T47D (cell line): ENCODE measurements at regions not wholly inside any gene's neighbourhood (a gene's known extent, or its start where the extent isn't known, plus 50 kb on each side); places are given as distances from the start of the nearest gene placed in this dataset.
"Not testable (repeated sequence)": the region's sequence is repeated elsewhere in the genome, so short reads cannot be mapped to it uniquely, and the experiment has no call there.

ENCODE experiments used
- DNase-seq, 2 experiments: peaks; one replicate each; pipeline versions ENCODE4 v3.0.0 to v3.0.0-alpha.2; 2011 to 2012; ENCODE audit warnings: low read depth in 1 of 2, low spot score in 1 of 2
- JUND ChIP-seq: IDR thresholded peaks from 2 replicates; pipeline ENCODE4 v1.6.1; 2012; ENCODE audit warnings: low read depth
- in situ Hi-C: cut with HindIII; loops from 2 replicates; pipeline ENCODE4 v1.10.0; 2016; ENCODE audit warnings: low sequenced_read_pairs, low pct_unique_long_range_greater_than_20kb

DNA sequence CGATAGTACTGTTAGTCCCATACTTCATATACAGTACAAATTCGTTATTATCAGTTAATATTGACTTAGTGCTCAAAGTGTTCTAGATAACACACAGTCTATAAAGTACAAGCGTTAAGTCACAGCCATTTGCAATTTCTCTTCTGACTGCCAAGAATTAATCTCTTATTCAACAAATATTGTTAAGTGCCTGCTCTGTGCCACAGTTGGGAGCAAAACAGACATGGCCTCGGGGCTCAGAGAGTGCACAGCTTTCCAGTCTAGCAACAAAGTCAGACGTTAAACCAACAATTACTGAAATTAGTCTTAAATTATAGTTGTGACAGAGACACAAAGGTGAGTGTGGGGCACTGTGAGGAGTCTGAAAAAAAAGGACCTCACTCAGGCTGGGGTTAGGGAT lies 113.0 kb upstream of the DPP6 start:
- TF ChIP-seq JUND, result no peak
- in situ Hi-C loops, result no loop called here
- DNase-seq, result no peak

DNA sequence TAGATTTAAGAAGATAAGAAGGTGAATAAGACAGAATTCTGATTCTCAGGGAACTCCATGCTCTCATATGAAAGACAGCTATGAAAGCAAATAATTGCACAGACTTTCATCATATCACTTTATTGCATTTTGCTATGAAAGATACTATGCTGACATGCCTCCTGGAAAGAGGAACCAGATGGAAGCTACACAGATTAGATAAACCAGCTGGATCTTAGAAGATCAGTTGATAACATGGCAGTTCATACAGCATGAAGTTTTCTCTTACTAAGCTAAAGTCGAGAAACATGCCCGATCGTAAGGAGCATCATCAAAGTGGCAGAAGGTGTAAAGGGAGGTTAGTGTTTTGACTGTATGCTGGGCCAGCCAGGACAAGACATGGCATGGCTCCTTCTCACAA lies 112.5 kb upstream of the DPP6 start:
- no peak for TF ChIP-seq JUND
- in situ Hi-C loops, result no loop called here

DNA sequence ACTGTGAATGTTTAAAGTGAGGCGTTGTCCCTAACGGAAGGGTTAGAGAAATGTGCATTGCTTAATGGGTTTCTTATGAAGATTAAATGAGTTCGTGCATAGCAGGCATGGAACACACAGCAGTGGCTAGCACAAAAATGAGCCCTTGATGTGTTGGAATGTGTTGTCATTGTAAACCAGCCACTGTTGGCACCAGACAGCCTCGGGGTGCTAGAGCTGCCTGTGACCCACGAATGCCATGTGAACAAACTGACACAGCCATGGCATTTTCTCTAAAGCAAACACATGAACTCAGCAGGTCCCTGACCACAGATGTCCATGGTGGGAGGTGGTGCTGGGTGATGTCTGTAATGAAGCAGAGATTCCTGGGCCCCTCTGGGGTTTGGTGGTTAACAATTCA lies 111.1 kb upstream of the DPP6 start:
- in situ Hi-C loops, result no loop called here
- DNase-seq, result no peak

More for the DNA sequence above, 112.5 kb upstream of the DPP6 start:
- DNase-seq, result no peak

DNA sequence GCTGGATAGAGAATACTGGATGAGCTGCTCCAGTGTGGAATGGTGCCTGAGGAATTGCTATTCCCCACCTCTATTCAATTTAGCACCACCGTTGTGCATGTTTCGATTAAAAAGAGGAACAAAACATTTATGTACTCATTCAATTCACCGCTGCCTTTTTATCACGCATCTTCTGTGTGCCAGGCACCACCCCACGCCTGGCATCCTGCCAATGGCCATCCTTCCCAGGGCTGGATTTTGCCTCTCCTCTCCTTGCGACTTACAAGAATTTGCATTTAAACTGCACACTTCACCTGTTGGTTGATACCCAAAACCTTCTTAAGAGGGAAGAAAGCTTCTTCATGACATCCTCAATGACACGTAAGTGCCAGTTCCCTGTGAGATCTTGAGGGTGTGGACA lies 110.2 kb upstream of the DPP6 start:
- no peak for TF ChIP-seq JUND
- in situ Hi-C loops, result no loop called here
- no peak for DNase-seq

More for the DNA sequence above, 111.1 kb upstream of the DPP6 start:
- TF ChIP-seq JUND, result no peak

DNA sequence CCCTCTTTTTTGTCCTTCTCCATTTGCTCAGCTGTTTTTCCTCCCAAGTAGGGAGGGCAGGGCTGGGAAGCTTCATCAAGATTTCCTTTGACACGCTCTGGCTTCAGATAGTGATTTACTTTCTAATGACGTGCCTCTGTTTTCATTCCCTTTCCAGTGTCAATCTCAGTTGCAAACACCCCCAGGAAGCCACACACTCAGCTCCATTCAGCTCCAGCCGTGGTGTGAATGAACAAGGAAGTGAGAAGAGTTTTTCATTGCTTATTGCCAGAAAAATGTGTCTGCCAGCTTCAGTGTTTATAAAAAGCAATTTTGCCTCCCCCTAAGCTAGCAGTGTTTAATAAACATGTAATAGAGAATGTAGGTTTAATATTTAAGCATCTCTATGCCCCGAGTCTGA lies 108.7 kb upstream of the DPP6 start:
- no peak for TF ChIP-seq JUND
- no peak for DNase-seq
- in situ Hi-C loops, result no loop called here

DNA sequence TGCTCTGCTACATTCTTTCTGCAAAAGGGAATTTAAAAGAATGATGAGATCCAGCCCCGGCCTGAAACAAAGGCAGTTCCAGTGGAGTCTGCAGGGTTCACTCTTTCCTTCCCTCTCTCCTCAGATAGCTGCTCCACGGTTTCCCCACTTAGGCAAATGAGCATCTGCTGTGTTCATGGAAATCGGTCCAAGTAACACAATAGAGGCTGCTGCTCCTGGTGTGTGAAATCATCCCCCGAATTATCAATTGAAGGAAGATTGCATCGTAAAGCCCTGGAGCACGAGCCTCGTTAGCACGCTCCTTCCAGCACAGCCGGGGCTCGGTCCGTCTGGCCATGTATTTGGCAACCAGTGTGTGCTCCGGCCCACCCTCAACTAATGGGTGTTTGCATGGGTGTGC lies 108.3 kb upstream of the DPP6 start:
- in situ Hi-C loops, result no loop called here

DNA sequence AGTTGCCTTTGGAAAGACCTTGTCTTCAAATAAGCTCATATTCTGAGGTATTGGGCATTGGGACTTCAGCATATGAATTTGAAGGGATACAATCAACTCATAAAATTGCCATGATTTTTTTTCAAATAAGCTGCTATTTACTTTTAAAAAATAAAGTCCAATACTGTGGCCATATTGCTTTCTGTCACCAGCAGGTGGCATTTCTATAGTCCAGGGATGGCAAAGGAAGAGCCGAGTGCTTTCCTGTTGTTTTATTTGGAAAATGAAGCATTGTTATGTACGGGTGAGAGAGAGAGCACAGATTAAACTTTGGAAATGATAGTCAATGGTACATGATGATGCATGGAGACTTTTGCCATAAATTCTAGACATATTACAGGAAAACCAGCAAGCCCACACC lies 104.1 kb upstream of the DPP6 start:
- no peak for DNase-seq
- no peak for TF ChIP-seq JUND
- in situ Hi-C loops, result no loop called here

More for the DNA sequence above, 108.3 kb upstream of the DPP6 start:
- TF ChIP-seq JUND, result no peak
- DNase-seq, result no peak

DNA sequence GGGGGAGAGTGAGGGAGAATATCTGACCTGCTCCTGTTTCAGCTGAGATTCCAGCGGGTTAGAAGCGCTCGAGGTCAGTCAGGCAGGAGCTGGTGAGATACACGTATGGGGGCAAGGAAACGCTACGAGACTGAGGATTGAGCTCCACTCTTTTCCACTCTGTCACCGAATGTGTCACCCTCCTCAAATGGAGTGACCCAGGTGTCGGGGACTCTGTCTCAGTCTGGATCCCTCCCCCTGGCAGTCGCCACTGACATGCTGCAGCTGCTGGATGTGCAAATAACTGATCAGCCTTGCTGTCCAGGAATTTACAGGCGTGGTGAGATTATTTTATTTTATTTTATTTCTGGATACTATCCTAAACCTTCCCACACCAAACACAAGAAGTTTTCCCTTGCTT lies 100.9 kb upstream of the DPP6 start:
- no peak for TF ChIP-seq JUND
- no peak for DNase-seq
- in situ Hi-C loops, result no loop called here

DNA sequence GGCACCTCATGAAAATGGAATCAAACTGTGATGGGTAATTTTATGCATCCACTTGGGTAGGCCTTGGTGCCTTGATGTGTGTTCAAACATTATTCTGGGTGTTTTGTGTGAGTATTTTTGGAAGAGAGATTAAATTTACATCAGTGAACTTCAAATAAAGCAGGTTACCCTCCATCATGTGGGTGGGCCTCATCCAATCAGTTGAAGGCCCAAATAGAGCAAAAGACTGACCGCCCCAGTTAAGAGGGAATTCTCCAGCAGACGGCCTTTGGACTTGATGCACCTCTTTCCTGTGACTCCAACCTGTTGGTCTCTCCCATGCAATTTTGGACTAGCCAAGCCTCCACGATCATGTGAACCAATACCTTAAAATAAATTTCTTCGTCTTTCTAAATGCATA lies 97.7 kb upstream of the DPP6 start:
- no peak for TF ChIP-seq JUND
- in situ Hi-C loops, result no loop called here
- DNase-seq, result no peak

DNA sequence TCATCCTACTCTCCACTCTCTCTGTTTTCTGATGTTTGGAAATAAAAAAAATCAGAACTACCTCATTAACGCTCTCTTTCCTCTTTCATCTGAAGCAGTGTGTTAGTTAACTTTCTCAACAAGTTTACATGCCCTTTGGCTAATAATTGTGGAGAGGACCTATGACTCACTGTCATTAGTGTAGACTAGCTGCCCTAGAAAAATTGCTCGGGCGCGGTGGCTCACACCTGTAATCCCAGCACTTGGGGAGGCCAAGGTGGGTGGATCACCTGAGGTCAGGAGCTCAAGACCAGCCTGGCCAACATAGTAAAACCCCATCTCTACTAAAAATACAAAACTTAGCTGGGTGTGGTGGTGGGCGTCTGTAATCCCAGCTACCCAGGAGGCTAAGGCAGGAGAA lies 94.5 kb upstream of the DPP6 start:
- in situ Hi-C loops, DNase-seq: not testable (repeated sequence)

DNA sequence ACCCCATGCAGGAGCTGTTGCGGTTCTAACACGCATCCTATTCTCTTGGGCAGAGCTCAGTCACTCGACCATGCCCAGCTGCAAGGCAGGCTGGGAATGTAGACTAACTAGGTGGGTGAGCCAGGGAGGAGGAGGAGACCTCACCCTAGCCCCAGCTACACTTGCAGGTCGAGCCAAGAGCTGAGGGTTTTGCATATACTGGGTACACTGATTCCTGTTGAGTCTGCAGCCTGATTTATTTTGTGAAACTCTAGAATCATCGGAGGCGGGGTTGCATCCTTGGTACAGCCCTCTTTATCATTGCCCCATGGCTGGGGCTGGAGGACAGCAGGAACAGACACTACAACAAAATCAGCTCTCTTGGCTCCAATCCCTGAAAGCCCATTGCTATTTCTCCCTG lies 93.8 kb upstream of the DPP6 start:
- DNase-seq, result not testable (repeated sequence)

DNA sequence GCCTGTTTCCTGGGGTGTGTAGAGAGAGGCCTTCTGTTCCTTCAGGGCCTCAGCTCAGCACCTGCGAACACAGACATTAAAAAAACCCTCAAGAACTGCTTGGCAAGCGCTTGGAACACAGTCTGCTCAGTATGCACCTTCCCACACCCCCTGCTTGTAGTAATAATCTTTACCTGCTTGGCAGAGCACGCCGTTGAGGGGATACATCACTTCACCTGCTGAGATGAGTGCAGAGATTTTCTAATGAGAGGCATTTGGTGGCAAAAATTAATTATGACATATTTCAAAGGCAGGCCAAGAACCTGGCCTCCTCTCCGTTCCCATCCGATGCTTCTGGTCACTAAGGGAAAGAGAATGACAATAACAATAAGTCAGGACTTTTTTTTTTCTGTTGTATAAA lies 93.4 kb upstream of the DPP6 start:
- in situ Hi-C loops, DNase-seq: not testable (repeated sequence)

More for the DNA sequence above, 93.8 kb upstream of the DPP6 start:
- in situ Hi-C loops, result not testable (repeated sequence)

DNA sequence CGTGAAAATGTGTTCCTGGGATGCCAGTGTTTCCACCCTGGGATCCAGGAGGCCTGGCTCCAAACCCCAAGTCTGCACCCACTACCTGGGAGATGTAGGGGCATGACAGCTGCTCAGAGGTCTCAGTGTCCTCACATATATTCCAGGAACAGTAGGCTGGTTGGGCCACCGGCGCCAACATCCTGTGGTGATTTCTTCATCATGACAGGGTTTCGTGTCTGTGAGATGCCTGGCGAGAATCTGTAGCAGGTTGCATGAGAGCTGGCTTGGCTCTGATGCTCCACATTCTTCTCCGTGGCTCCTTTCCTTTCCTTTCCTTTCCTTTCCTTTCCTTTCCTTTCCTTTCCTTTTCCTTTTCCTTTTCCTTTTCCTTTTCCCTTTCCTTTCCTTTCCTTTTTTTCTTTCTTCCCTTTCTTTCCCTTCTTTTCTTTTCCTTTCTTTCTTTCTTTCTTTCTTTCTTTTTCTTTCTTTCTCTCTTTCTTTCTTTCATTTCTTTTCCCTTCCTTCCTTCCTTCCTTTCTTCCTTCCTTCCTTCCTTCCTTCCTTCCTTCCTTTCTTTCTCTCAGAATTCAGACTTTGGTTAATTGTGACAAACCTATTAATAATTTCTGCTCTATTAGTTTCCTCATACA lies 87.6 kb upstream of the DPP6 start:
- in situ Hi-C loops, DNase-seq: not testable (repeated sequence)

DNA sequence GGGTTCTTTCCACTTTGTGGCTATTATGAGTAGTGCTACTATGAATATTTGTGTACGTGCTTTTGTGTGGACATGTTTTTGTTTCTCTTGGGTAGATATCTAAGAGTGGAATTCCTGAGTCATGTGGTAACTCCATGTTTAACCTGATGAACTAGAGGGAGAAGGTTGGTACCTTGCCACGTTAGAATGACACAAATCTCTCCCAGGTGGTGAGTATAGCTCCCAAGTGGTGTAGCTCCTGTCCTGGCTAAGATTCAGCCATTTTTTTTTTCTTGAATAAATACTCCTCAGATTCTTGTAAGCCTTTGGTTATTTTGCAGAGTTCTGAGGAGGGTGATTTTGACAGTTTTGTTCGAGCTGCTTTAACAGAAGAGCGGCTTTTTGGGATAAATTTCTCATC lies 83.2 kb upstream of the DPP6 start:
- DNase-seq, in situ Hi-C loops: not testable (repeated sequence)

DNA sequence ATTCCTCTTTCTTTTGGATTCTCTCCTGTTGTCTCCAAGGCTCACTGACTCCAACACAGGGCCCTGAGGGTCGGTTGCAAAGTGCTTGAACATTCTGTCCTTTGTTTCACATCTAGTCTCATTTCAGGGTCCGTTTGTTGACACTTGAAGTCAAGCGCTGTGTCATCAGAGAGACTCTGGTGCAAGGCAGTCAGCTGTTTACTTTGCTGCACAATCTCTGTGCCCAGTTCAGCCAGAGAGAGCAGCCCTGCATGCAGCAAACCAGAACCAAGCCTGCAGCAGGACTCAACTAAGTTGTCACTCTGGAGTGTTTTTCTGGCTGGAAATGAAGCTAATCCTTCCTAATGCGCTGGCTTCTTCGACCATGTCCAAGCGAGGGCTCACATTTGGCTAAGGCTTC lies 77.6 kb upstream of the DPP6 start:
- DNase-seq, in situ Hi-C loops: not testable (repeated sequence)

DNA sequence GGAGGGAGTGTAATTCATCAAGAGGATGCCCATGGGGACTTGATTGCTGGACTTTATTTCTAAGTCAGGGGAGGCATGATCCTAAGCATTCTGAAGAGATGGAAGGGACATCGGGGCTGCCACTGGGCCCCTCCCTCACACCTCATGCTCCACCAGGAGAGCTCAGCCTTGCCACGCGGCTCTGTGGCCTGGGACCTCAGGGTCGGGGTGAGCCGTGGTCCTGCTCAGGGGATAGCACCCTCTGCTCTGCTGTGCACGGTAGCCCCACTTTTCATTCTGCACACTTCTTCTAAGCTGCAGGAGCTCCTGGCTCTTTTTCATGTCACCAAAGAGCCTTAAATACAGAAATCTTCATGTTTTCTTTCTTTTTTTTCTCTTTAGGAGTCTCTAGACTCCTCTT lies 75.5 kb upstream of the DPP6 start:
- DNase-seq, in situ Hi-C loops: not testable (repeated sequence)

DNA sequence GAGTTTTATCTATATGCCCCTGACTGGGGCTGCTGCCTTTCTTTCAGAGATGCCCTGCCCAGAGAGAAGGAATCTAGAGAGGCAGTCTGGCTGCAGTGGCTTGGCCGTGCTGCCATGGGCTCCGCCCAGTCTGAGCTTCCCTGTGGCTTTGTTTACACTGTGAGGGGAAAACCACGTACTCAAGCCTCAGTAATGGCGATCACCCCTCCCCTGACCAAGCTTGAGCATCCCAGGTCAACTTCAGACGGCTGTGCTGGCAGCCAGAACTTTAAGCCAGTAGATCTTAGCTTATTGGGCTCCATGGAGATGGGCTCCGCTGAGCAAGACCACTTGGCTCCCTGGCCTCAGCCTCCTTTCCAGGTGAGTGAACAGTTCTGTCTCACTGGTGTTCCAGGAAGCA lies 69.0 kb upstream of the DPP6 start:
- in situ Hi-C loops, DNase-seq: not testable (repeated sequence)

DNA sequence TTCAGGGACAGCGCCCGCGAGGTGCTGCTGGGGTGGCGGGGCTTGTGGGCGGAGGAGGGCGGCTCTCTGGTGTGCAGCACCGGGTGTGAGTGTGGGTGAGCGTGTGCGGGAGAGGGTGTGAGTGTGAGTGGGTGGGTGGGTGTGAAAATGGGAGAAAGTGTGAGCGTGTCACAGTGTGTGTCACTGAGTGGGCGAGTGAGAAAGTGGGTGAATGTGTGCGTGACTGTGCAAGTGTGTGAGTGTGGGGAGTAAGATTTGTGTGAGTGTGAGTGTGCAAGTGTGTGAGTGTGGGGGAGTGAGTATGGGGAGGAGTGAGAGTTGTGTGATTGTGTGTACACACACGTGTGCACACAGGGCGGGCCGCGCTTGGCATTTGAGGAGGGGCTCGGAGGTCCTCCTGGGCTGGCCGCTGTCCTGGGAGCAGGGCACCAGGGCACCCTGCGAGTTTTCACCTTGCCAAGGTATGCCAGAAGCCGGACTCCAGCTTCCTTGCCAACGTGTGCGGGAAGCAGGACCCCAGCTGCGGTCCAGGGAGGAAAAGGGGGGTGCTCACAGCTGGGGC lies 63.1 kb upstream of the DPP6 start:
- DNase-seq, in situ Hi-C loops: not testable (repeated sequence)
